IPS-NIHi7 (cell line): ENCODE measurements at regions not wholly inside any gene's neighbourhood (a gene's known extent, or its start where the extent isn't known, plus 50 kb on each side); places are given as distances from the start of the nearest gene placed in this dataset.
A peak's percentile ranks its signal among the peaks of the same experiment; 100 is the strongest.
"Not testable (repeated sequence)": the region's sequence is repeated elsewhere in the genome, so short reads cannot be mapped to it uniquely, and the experiment has no call there.

ENCODE experiments used
- DNase-seq: peaks from one replicate; pipeline ENCODE4 v3.0.0; 2012; ENCODE audit warnings: mixed read lengths; ENCODE audit errors: extremely low spot score

DNA sequence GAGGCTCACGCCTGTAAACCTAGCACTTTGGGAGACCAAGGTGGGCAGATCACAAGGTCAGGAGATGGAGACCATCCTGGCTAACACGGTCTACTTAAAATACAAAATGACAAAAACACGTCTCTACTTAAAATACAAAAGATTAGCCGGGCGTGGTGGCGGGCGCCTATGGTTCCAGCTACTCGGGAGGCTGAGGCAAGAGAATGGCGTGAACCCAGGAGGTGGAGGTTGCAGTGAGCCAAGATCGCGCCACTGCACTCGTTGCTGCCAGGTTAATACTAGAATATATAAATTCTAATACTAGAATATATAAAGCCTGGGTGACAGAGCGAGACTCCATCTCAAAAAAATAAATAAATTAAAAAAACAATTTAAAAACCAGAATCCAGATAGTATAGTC is 588.7 kb upstream of the CDH7 start:
- DNase-seq, result not testable (repeated sequence)

DNA sequence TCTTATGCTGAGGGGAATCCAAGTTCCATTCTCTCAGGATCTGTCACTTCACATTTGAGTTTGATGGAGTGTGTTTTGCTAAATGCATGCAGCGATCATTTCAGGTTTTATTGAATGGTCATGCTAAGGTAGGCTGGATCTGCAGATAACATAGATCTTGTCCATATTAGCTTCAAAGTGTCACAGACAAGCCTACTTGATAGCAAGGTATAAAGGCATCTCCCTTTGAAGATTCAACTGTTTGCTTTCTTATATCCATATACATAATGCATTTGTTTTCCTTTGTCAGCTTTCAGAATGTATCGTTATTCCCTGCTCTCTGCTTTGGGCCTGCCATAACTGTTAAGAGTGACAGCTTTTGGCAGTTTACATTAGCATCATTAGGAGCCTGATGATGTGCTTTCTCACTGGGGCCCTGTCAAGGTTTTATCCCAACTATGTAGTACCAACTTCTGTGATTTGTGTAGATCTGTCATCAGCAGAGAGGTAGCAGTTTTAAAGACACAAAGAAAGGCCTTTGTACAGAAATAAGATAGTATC is 604.3 kb upstream of the CDH7 start:
- no peak for DNase-seq

DNA sequence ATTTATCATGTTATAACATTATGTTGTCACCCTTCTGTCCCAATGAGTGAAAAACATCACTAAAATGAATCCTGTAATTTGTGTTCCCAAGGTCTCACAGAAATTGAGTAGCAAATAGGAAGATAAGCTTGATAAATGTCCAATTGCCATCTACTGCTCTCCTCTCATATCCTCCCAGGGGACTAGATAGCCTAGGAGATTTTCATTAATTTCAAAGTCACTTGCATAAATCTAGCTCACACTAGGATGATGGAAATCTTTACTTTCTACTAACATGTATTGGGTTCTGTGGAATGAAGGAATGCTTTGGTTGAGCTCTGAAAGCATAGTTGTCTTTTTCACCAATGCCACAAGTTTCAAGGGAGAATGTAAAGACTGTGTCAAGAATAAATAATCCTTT is 605.5 kb upstream of the CDH7 start:
- no peak for DNase-seq

GRCh38 chr18:65133610-65134009 is 617.2 kb upstream of the CDH7 start:
- no peak for DNase-seq

- DNase-seq, result no peak
Observed at GRCh38 chr18:65124633-65125032, 626.2 kb upstream of the CDH7 start.

DNA sequence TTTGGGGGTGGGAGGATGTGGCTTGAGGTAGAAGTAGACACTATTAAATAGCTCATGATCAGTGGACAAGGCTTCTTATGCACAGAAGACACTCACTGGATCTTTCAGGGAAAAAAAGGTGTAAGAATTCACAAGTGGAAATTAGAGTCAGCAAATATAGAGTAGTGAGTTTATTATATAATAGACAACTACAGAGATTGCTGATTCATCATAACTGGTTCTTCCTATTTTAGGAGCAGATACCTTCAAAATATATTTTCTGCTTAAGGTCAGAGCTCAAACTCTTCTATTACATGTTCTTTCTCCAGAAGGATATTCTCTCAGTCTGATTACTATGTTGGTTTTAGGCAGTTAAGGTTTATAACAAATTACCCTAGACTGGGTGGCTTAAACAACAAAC is 646.9 kb upstream of the CDH7 start:
- DNase-seq, result no peak

DNA sequence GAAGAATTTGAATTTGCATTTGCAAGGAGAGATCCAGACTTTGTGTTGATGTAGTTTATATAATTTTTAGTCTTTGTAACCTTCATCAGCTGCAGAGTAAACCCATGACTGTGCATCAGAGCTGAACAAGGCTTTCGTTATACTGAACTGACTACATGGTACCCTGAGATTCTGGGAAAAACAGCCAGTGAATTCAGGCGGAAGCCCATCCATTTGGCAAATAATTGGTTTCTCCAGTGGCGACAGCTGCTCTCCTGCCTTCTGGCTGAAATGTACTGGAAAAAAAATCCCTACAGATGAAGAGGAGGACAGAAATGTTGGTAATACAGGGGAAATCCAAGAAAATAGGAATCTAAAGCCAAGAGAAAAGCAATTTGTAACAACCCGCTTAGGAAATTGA is 657.5 kb upstream of the CDH7 start:
- no peak for DNase-seq

DNA sequence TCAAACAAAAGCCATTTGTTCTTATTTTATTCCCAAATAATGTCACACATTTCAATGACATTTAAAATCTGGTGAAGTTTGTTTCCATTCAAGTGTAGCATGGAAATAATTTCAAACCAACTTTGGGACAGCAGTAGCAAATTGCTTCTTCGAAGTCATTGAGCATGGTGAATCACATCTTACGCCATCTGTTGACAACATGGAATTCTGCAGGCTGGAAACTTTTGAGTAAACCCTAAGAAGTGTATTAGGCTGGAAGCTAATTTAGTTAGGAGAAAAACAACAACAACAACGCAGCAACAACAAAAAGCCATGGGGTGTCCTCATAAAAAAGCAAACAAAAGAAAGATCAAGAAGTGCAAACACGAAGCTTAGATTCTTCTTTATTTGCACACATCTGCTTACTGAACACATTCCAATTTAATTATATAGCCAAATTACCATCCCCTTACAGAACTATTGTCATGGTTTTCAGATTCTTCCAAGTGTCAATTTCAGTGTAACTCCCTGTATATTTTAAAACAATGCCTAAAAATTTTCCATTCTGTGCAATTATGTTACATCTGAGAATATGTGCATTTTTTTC is 659.0 kb upstream of the CDH7 start:
- peak; percentile 24 for DNase-seq

GRCh38 chr18:65082907-65083306 is 667.9 kb upstream of the CDH7 start:
- no peak for DNase-seq

DNA sequence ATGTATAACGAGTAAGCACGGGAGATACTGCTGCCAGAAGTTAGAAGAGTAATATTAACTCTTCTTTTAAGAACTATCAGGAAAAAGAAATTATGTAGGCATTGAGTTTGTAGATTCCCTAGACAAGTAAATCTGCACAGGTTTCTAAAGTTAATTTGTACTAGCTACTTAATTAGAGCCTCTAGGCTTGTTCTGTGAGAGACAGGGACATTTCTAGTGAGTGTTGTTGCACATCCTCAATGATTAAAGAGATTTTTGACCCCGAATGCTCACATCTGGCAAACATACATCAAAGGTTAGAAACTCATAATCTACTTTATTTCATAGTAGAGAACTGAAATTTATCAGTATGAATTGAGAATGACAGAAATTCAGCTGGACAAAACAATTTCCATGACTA is 669.0 kb upstream of the CDH7 start:
- DNase-seq, result no peak

DNA sequence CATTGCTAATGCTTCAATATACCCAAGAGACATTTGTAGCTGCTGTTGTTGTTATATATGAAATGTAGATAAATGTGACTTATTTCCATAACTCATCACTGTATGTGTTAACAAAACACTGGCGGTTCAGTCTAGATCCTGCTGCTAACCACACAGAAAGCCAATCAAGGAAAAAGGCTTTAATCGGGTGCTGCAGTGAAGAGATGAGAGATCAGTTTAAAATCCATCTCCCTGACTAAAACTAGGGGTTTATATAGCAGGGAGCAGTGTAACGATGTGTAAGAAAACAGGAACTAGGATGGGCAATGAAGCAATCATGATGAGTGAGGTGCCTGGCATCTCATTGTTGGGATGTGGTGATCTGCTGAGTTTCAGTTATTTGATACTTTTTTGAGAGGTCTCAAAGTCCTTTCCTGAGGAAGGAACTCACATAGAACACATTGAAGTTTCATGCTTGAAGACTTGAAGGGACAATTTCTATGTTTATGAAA is 677.7 kb upstream of the CDH7 start:
- no peak for DNase-seq

DNA sequence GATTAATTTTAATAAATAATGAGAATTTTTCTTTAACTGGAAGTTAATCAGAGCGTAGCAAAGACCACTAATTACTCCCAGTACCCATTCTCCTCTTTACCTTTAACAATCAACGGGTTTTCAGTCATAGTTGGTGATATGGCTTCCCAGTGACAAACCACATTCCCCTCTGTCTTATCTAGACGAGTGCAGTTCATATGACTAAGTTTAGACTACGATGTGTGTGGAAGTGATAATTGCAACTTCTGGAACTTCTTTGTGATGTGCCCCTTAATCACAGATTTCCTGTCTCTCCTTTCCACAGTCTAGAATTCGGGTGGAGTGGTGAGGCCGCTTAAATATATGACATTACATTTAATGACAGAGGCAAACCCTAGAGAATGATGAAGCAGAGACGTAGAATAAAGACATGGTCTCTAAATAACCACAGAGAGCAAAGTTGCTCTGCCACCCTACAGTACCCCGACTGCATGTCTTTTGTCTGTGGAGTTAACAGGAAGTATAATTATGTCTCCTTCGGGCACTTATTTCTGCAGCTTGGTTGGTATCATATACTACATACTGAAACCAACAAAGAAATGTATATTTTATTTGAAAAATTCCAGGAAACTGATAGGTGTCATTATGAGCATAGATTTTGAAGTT is 693.3 kb upstream of the CDH7 start:
- no peak for DNase-seq

- DNase-seq, result no peak
Observed at GRCh38 chr18:65056575-65056974, 694.2 kb upstream of the CDH7 start.

GRCh38 chr18:65049586-65049985 is 701.2 kb upstream of the CDH7 start:
- DNase-seq, result no peak

GRCh38 chr18:65039578-65039977 is 711.2 kb upstream of the CDH7 start:
- no peak for DNase-seq

DNA sequence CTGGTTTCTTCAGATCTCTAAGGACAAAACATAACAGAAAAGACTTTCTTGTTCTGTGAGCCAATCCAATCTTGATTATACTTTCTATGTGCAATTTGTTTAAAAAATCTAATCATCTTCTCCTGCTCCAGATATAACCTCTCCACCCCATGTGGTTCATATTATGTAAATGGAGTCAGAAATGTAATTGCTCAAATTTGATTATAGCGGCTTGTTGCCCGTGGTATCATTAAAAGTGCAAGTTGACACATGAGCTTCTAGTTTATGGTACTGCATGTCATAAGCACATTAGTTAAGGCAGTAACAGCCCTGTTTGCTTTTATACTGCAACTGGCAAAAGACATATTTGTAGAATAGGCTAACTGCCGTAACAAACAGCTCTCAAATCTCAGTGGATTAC is 715.1 kb upstream of the CDH7 start:
- no peak for DNase-seq

GRCh38 chr18:65025756-65026155 is 725.1 kb upstream of the CDH7 start:
- DNase-seq, result no peak

GRCh38 chr18:65021021-65021420 is 729.8 kb upstream of the CDH7 start:
- DNase-seq, result no peak

GRCh38 chr18:65018184-65018583 is 732.6 kb upstream of the CDH7 start:
- DNase-seq, result no peak

DNA sequence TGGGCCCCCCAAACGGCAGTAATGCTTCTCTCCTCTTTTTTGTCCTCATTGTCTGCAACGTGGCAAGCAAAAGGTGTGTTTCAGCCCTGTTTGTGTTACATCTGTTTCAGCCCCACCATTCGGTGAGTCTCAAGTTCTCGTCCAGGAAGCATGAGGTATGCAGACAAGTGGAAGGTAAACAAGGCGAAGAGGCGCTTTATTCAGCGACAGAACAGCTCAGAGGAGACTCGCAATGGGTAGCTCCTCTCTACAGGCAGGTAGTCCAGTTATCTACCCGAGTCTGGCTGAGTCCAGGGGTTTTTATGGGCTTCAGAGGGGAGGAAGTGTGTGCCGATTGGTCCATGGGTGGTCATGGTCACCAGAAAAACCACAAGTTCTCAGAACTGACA is 733.4 kb upstream of the CDH7 start:
- no peak for DNase-seq

DNA sequence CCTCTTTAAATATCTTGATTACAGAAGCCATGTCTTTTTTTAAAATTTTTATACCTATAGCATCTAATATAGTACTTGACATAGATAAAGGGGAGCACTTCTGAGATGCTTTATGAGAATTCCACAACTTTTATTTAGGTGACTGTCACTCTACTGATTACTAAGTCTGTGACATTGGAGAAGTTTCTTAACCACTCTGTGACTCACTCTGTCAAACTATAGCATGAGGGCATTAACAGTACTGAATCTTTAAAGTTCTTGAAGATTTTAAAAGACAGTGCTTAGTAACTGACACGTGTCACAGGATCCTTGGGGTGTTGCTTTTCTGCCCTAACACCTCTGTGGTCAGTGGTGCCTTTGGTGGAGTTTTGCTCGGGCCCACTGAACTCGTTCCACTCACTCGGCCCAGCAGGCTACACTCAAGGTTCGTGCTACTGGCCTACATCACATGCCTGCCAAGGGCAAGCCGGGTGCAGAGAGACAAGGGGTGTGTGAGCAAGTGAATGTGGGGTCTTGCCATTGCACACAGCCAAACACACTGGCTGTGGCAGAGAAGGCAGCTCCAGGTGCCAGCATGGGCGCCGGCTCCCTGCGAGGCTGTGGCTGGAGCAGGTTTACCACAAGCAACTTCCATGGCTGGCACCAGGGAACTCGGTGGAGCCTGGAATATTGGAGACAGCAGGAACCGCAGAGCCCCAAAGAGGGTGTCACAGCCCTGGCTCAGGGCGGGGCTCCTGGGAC is 734.0 kb upstream of the CDH7 start:
- no peak for DNase-seq

DNA sequence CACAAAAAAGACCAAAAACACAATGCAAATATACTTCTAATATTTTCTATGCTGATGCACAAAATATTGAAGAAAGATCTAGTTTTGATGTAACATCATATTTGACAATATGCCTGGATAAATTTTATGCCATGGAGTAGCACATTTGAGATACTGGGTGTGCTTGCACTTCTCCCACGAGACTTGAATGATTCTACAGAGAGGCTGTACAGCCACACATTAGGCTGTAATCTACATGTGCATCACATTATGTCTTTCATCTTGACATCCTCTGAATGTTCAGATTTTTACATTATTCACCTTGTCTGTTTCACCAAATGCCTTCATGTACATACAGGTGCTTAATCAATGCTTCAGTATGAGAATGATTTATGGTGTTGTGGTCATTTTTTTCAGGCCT is 756.4 kb upstream of the CDH7 start:
- DNase-seq, result no peak

DNA sequence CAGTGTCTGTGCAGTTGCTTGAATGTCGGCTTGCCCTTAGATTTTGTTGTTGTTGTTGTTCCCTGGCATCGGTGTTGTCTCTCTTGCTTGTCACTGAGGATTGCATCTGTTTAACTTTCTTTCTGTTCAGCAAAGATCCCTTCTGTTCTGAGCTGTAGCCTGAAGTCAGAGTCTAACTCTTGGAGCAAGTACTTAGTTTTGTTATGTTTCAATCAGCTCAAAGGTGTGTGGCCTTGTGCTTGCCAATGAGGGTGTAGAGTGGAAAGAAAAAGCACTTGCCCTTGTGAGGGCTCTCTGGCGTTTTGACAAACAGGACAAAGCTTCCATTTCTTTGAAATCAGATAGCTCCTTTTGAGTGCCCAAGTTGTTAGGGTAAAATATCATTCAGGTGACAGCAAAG is 757.1 kb upstream of the CDH7 start:
- no peak for DNase-seq
